PC-9 (cell line): ENCODE measurements at regions not wholly inside any gene's neighbourhood (a gene's known extent, or its start where the extent isn't known, plus 50 kb on each side); places are given as distances from the start of the nearest gene placed in this dataset.

Source experiments
- CTCF ChIP-seq: fragments of 200-600 bp; sonication (generic); conservative IDR thresholded peaks from 2 replicates; pipeline ENCODE4 v1.6.1; 2017; ENCODE audit warnings: mixed run types, antibody characterized with exemption, mild to moderate bottlenecking, moderate library complexity
- EZH2 ChIP-seq: fragments of 200-600 bp; sonication (generic); IDR thresholded peaks from 2 replicates; pipeline ENCODE4 v1.8.0; 2017; ENCODE audit warnings: antibody characterized with exemption, low read depth

DNA sequence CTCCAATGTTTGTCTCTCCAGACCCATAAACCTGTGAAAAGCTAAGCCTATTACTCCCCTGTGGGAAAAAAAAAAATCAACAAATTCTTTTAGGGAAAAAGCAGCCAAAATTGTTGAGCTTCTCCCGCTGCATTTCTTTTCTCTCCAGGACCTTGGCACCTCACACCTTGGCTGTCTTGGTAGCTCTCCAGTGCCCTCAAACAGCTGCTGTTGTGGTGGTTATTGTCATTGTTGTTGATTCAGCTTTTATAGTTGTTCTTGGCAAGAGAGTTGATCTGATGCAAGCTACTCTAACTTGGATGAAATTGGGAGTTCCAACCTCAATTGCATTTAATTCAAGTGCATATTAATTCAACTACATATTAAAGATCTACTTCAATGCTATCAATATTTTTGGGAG, 516.9 kb upstream of the LARGE1 start:
- TF ChIP-seq CTCF (no peak), EZH2 (no peak)
